ENCODE measurements at regions not wholly inside any gene's neighbourhood (a gene's known extent, or its start where the extent isn't known, plus 50 kb on each side); places are given as distances from the start of the nearest gene placed in this dataset.
A peak's percentile ranks its signal among the peaks of the same experiment; 100 is the strongest.

DNA sequence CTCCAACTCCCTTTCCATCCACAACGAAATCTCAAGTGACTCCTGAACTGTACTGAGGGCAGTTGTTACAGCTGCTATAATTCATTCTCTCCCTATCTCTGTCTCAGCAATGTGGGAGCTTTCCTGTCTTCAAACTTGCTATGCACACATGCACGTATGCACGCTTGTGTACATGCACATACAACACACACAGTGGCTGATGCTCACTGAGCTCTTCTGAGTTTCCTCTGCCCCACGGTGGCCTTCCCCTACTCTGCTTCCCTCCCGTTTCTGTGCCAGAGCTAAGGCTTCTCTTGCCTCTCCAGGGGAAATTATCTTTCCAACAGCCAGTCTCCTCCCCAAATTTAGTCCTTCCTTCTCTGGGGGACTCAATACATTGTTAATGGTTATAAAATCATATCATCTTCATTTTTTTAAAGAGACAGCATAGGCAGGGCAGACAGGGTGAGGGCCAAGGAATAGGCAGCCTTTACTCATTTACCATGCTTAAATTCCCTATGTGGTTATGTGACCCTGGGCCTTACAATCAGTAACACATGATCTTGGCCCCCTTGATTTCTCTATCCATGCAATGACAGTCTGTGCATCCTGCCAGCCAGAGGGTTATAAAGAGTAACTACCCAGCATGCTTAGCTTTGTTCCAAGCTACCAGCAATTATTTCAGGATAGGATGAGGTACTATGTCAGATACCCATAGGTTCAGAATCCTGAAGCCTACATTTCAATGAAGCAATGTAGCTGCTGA lies 111.9 kb upstream of the HMGA2 start:
- no peak overlapping the region for H3K4me3 ChIP-seq (ENCODE audit: low read depth, low read length)
- TF ChIP-seq, protein P1, sequence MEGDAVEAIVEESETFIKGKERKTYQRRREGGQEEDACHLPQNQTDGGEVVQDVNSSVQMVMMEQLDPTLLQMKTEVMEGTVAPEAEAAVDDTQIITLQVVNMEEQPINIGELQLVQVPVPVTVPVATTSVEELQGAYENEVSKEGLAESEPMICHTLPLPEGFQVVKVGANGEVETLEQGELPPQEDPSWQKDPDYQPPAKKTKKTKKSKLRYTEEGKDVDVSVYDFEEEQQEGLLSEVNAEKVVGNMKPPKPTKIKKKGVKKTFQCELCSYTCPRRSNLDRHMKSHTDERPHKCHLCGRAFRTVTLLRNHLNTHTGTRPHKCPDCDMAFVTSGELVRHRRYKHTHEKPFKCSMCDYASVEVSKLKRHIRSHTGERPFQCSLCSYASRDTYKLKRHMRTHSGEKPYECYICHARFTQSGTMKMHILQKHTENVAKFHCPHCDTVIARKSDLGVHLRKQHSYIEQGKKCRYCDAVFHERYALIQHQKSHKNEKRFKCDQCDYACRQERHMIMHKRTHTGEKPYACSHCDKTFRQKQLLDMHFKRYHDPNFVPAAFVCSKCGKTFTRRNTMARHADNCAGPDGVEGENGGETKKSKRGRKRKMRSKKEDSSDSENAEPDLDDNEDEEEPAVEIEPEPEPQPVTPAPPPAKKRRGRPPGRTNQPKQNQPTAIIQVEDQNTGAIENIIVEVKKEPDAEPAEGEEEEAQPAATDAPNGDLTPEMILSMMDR (conservative IDR thresholded peaks at IDR 0.05; ENCODE audit: low read depth, low read length), result no peak
- DNase-seq (ENCODE audit: low read depth), result no peak

DNA sequence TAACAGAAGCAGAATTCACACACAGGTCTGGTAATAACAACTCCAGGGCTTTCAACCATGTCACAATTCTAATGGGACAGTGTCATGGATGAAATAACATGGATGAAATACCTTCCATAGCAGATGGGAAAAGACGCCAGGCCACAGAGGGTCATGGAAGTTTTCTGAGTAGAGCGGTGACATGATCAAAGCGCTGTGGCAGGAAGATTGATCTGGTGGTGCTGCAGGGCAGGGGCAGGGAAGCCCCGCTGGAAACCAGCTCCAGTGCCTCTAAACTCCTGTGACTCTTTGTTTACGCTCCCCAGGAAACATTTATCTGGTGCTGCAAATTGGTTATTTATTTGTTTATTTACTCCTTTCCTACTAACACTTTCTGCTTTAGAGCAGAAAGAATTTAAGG lies 108.3 kb upstream of the HMGA2 start:
- no peak overlapping the region for H3K4me3 ChIP-seq (ENCODE audit: low read depth, low read length)
- TF ChIP-seq, protein P1 (conservative IDR thresholded peaks at IDR 0.05; ENCODE audit: low read depth, low read length), result no peak
- no peak for DNase-seq (ENCODE audit: low read depth)

DNA sequence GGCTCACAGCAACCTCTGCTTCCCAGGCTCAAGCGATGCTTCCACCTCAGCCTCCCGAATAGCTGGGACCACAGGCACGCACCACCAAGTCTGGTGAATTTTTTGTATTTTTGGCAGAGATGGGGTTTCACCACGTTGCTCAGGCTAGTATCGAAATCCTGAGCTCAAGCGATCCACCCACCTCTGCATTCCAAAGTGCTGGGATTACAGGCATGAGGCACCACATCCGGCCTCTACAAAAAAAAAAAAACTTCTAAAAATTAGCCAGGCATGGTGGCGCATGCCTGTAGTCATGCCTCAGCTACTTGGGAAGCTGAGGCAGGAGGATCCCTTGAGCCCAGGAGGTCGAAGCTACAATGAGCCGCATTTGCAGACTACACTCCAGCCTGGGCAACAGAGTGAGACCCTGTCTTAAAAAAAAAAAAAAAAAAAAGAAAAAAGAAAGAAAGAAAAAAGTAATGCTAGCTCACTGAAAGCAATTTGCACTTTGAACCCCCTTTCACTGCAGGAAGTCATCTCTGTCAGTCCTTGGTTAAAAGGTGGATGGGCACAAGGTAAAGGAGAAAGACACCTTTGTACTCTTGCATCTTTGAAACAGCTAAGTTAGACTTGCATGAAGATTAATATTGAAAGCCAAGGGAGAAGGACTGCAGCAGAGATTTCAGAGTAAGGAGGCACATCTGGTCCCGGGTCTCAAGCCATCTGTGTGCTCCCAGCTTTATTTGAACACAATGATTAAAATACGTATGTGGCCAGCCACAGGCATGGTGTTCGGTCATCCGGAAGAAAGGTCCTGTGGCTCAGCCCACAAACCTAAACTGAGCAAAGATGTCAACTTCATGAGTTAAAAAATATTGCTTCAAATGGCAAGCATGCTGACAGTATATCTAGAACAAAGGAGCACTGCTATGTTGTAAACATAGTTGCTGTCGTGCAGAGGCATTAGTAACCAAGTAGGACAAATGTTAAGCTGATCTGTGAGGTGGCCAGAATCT lies 103.8 kb upstream of the HMGA2 start:
- no peak overlapping the region for H3K4me3 ChIP-seq (ENCODE audit: low read depth, low read length)
- DNase-seq (ENCODE audit: low read depth), result peak; percentile 61
- TF ChIP-seq, protein P1 (conservative IDR thresholded peaks at IDR 0.05; ENCODE audit: low read depth, low read length), result no peak

DNA sequence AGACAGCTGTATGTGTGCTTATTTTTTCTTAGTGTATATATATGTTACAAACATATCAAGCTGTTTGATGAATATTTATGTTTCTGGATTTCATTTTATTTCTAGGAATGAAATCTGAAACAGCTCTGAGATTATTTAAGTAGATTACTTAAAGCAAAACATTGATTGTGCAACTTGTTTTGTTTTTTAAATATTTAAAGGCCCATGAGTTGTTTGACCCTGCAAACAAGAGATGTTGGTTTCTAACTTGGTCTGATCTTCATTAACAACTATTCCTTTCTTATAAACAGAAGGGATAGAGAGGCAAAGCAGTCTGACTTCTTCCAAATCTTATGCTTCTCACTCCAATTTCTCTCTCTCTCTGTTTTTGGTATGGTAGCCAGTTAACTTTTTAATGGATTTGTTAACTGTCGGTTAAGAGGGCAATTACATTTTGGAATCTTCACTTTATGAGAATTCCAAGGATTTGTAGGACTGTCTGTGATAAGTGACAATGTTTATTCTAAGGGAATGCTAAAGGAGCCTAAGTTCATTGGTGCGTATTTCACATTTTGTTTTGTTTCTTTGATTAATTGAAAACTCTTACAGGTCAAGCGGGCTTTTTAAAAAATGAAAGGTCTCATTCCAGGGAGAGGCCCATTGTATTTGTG lies 102.6 kb upstream of the HMGA2 start:
- DNase-seq (ENCODE audit: low read depth), result no peak
- H3K4me3 ChIP-seq (ENCODE audit: low read depth, low read length), result no peak overlapping the region
- TF ChIP-seq, protein P1 (conservative IDR thresholded peaks at IDR 0.05; ENCODE audit: low read depth, low read length), result no peak

DNA sequence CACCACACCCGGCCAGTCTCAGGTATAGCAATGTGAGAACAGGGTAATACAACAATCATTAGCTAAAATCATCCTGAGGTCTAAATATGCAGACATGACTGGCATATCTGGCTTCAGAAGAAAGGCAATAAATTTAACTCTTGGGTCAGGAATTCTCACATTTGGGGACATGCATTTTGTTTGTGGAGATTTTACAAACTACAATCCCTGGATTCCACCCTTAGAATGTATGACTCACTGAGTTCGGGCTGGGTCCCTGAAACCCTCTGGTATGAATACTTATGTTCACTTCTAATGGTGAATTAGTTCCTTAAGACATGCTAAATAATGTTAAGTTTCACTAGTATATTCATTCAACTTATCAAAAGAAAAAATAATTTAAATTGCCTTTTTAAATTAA lies 98.9 kb upstream of the HMGA2 start:
- peak; percentile 38 for DNase-seq (ENCODE audit: low read depth)
- TF ChIP-seq, protein P1 (conservative IDR thresholded peaks at IDR 0.05; ENCODE audit: low read depth, low read length), result no peak
- H3K4me3 ChIP-seq (ENCODE audit: low read depth, low read length), result no peak overlapping the region

DNA sequence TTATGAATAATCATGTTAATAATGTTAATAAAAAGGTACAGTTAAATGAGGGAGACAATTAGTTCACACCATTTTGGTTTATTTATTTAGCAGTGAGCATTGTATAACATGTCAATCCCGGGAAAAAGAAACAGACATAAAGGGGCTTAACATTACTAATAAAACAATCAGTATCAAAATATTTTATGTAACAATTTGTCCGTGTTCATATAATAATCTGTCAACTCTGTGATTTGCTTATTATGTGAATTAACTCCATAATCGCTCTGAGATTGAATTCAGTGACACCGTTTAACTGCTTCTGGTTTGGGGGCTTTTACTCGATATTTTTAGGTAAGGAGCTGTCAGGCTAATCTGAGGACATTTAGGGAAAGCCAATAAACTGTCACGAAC lies 95.8 kb upstream of the HMGA2 start:
- TF ChIP-seq, protein P1 (conservative IDR thresholded peaks at IDR 0.05; ENCODE audit: low read depth, low read length), result no peak
- DNase-seq (ENCODE audit: low read depth), result no peak
- H3K4me3 ChIP-seq (ENCODE audit: low read depth, low read length), result peak overlapping the region; percentile 69
